ENCODE measurements at regions not wholly inside any gene's neighbourhood (a gene's known extent, or its start where the extent isn't known, plus 50 kb on each side); places are given as distances from the start of the nearest gene placed in this dataset.

DNA sequence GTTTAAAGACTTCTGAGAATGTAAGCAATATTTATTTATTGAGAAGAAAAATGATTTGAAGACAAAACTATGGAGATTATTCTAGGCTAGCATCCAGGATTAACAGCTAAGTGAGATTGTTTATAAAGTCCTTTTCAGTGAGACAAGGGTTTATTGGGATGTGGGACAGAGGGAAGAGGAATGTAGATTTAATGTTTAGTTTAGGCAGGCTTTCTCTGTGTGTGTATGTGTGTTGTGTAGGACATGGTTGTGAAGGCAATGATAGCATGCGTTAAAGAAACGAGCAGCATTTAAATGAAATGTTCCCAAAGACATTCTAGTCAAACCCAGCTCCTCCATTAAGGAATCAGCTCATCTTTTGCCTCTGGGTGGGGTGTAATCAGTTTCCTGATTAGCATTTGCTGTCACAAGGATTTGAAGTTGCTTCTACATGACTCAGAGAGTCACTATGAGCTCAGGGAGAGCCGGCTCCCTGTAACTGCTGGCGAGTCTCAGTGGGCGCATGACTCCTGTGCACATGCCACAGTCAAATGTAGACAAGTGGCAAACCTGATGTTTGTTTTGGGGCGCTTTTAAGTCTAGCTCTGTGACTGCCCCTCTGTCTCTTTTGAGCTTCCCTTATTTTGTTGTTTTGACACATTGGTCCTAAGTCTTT lies 442.2 kb upstream of the CELF4 start:
- intact Hi-C loops (cut with DNase I): no loop called here
- H3K27ac ChIP-seq: no peak overlapping the region
- no peaks in the 10 kb centered on the region for H3K4me1 ChIP-seq
- no peaks in the 10 kb centered on the region for H3K36me3 ChIP-seq
- no peak overlapping the region for H3K4me3 ChIP-seq
- WGBS, 4 donors: 60 to 74% (median 67%) methylated on average over 6 of the region's 6 CpGs
- no peaks in the 10 kb centered on the region for H3K27me3 ChIP-seq
- TF ChIP-seq, protein P1, sequence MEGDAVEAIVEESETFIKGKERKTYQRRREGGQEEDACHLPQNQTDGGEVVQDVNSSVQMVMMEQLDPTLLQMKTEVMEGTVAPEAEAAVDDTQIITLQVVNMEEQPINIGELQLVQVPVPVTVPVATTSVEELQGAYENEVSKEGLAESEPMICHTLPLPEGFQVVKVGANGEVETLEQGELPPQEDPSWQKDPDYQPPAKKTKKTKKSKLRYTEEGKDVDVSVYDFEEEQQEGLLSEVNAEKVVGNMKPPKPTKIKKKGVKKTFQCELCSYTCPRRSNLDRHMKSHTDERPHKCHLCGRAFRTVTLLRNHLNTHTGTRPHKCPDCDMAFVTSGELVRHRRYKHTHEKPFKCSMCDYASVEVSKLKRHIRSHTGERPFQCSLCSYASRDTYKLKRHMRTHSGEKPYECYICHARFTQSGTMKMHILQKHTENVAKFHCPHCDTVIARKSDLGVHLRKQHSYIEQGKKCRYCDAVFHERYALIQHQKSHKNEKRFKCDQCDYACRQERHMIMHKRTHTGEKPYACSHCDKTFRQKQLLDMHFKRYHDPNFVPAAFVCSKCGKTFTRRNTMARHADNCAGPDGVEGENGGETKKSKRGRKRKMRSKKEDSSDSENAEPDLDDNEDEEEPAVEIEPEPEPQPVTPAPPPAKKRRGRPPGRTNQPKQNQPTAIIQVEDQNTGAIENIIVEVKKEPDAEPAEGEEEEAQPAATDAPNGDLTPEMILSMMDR (IDR thresholded peaks at IDR 0.05): no peak
- no peak for TF ChIP-seq POLR2A (IDR thresholded peaks at IDR 0.05)
- DNase-seq (no peak), ATAC-seq (no peak)
- peaks cover 0 to 5% (median 0%) of the 10 kb centered on the region in 12 donors for H3K9me3 ChIP-seq

DNA sequence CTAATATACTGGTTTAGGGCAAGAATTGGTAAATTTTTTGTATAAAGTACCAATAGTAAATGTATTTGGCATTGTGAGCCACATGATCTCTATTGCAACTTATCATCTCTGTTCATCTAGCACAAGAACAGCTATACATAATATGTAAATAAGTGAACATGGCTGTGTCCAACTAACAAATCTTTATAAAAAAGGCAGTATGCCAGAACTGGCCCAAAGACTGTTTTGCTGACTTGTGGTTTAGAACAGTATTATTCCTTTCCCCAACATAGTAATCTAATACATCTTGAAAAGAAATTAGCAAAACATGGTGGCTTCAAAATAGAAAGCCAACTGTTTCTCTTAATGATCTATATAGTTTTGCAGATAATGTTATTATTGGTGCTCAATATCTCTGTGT lies 441.4 kb upstream of the CELF4 start:
- TF ChIP-seq, protein P1 (IDR thresholded peaks at IDR 0.05): no peak
- no peak for TF ChIP-seq POLR2A (IDR thresholded peaks at IDR 0.05)
- no peaks in the 10 kb centered on the region for H3K27me3 ChIP-seq
- intact Hi-C loops (cut with DNase I): no loop called here
- peaks cover 0 to 5% (median 0%) of the 10 kb centered on the region in 12 donors for H3K9me3 ChIP-seq
- ATAC-seq: no peak
- H3K27ac ChIP-seq: no peak overlapping the region
- no peak for DNase-seq
- H3K36me3 ChIP-seq: no peaks in the 10 kb centered on the region
- H3K4me1 ChIP-seq: no peaks in the 10 kb centered on the region
- no peak overlapping the region for H3K4me3 ChIP-seq

DNA sequence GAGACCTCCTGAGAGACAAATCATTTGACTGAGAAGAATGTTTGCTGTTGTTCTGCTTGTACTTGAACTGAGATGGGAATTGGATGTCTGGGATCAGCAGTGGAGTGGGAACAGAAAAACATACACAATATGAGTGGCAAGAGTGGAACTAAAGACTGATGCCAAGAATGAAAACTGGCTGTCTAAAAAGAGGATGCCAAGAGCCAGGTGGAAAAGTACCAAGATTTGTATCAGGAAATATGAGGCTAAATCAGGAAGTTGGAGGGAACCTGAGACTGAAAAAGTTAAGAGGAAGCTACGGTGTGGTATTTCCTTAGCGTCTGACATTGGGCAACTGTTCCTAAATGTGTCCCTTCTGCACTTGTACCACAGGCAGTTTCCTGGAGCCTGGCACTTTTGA lies 440.9 kb upstream of the CELF4 start:
- no peak overlapping the region for H3K4me3 ChIP-seq
- DNase-seq (no peak), ATAC-seq (no peak)
- peaks cover 0 to 5% (median 0%) of the 10 kb centered on the region in 12 donors for H3K9me3 ChIP-seq
- no peak overlapping the region for H3K27ac ChIP-seq
- no peaks in the 10 kb centered on the region for H3K4me1 ChIP-seq
- 45 to 72% (median 51%) methylated on average over 2 of the region's 2 CpGs for WGBS, 4 donors
- intact Hi-C loops (cut with DNase I): no loop called here
- H3K36me3 ChIP-seq: no peaks in the 10 kb centered on the region
- H3K27me3 ChIP-seq: no peaks in the 10 kb centered on the region
- TF ChIP-seq, protein P1 (IDR thresholded peaks at IDR 0.05): no peak
- no peak for TF ChIP-seq POLR2A (IDR thresholded peaks at IDR 0.05)

DNA sequence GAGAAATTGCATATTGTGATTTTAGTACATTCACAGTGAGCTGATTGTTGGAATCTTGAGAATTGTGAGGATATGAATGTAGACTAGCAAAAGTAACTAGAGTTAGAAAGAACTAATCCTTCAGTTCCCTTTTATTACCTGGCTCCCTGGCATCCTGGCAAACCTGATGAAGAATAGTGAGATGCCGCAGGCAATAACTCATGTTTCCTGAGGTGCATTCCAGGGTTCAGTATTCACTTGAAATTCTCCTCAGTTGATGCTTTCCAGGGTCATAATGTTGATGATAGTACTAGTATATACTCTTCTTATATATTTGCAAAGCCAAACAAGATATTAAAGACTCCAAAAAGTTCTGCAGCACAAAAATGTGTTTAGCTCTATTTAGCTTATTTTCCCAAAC lies 432.1 kb upstream of the CELF4 start:
- H3K36me3 ChIP-seq: no peaks in the 10 kb centered on the region

More for the DNA sequence above, 432.1 kb upstream of the CELF4 start:
- Histone ChIP-seq H3K27me3 (no peaks in the 10 kb centered on the region), H3K9me3 (no peaks in the 10 kb centered on the region), H3K27ac (no peak overlapping the region), H3K4me3 (no peak overlapping the region), H3K4me1 (no peaks in the 10 kb centered on the region)
- TF ChIP-seq, protein P1 (IDR thresholded peaks at IDR 0.05): no peak
- no peak for TF ChIP-seq POLR2A (IDR thresholded peaks at IDR 0.05)
- no peak for DNase-seq
- intact Hi-C loops (cut with DNase I): no loop called here
- ATAC-seq: no peak
- 85 to 96% (median 92%) methylated on average over 1 of the region's 1 CpG for WGBS, 4 donors
